WTC11 (cell line): ENCODE measurements at regions not wholly inside any gene's neighbourhood (a gene's known extent, or its start where the extent isn't known, plus 50 kb on each side); places are given as distances from the start of the nearest gene placed in this dataset.

ENCODE experiments used
- ATAC-seq: fragments of 200-7000 bp; cut with Tn5 transposase; 2 replicates; pipeline ENCODE4 v1.10.0; 2021; ENCODE audit warnings: mild to moderate bottlenecking, moderate library complexity
- CTCF ChIA-PET: fragments of 300-600 bp; sonication (Branson Sonifier 250); formaldehyde crosslinking; loops from one replicate; lab custom pipeline; 2021; ENCODE audit warnings: antibody characterized with exemption; lab: Charles Lee
- POLR2A ChIA-PET: fragments of 350-600 bp; sonication (Branson Sonifier 250); formaldehyde crosslinking; loops from one replicate; lab custom pipeline; 2021; ENCODE audit warnings: antibody characterized with exemption; lab: Charles Lee
- DNase-seq: peaks from one replicate; pipeline ENCODE4 v3.0.0; 2021; ENCODE audit warnings: low spot score
- H3K27ac Mint-ChIP-seq: 2 replicates; pipeline ENCODE4 v1.8.0; 2021; ENCODE audit warnings: mixed read lengths
- H3K27me3 Mint-ChIP-seq: 2 replicates; pipeline ENCODE4 v1.8.0; 2021; ENCODE audit warnings: low read depth, mild to moderate bottlenecking, moderate library complexity, mixed read lengths
- H3K36me3 Mint-ChIP-seq: 2 replicates; pipeline ENCODE4 v1.8.0; 2021; ENCODE audit warnings: mixed read lengths
- H3K4me1 Mint-ChIP-seq: 2 replicates; pipeline ENCODE4 v1.8.0; 2022; ENCODE audit warnings: mixed read lengths
- H3K4me3 Mint-ChIP-seq: 2 replicates; pipeline ENCODE4 v1.8.0; 2021; ENCODE audit warnings: mild to moderate bottlenecking, moderate library complexity, mixed read lengths
- H3K9me3 Mint-ChIP-seq: 2 replicates; pipeline ENCODE4 v1.8.0; 2021; ENCODE audit warnings: mixed read lengths
- ATF3 ChIP-seq: sonication (generic); formaldehyde crosslinking; conservative IDR thresholded peaks from 2 replicates; pipeline ENCODE4 v1.8.1; 2022; ENCODE audit warnings: mild to moderate bottlenecking, missing genetic modification reagents
- CBFB ChIP-seq: sonication (generic); formaldehyde crosslinking; IDR thresholded peaks from 2 replicates; pipeline ENCODE4 v1.8.1; 2022; ENCODE audit warnings: mild to moderate bottlenecking, low read depth, missing genetic modification reagents
- CDX4 ChIP-seq: fragments of 250-450 bp; sonication (Bioruptor Pico); IDR thresholded peaks from 2 replicates; pipeline ENCODE4 v1.9.0; 2021; ENCODE audit warnings: moderate library complexity, mild to moderate bottlenecking, inconsistent platforms, borderline replicate concordance
- FOXP1 ChIP-seq: sonication (generic); formaldehyde crosslinking; IDR thresholded peaks from 2 replicates; pipeline ENCODE4 v1.8.0; 2022; ENCODE audit warnings: missing genetic modification reagents, mild to moderate bottlenecking, moderate library complexity, borderline replicate concordance
- GTF2I ChIP-seq: fragments of 250-450 bp; sonication (Bioruptor Pico); conservative IDR thresholded peaks from 2 replicates; pipeline ENCODE4 v1.4.0; 2021; ENCODE audit warnings: mild to moderate bottlenecking
- IRF2 ChIP-seq: sonication (generic); formaldehyde crosslinking; IDR thresholded peaks from 2 replicates; pipeline ENCODE4 v1.8.0; 2022; ENCODE audit warnings: low read depth, missing genetic modification reagents, borderline replicate concordance
- KAT7 ChIP-seq: sonication (generic); formaldehyde crosslinking; IDR thresholded peaks from 2 replicates; pipeline ENCODE4 v1.8.1; 2023; ENCODE audit warnings: missing genetic modification reagents, mild to moderate bottlenecking, borderline replicate concordance
- MXD4 ChIP-seq: fragments of 250-450 bp; sonication (Bioruptor Pico); IDR thresholded peaks from 2 replicates; pipeline ENCODE4 v1.8.0; 2021; ENCODE audit warnings: mild to moderate bottlenecking, moderate library complexity, borderline replicate concordance
- MYBL2 ChIP-seq: sonication (generic); formaldehyde crosslinking; IDR thresholded peaks from 2 replicates; pipeline ENCODE4 v1.8.1; 2023; ENCODE audit warnings: mild to moderate bottlenecking, moderate library complexity, missing genetic modification reagents
- NR2C2 ChIP-seq: sonication (generic); formaldehyde crosslinking; IDR thresholded peaks from 2 replicates; pipeline ENCODE4 v1.8.0; 2022; ENCODE audit warnings: mild to moderate bottlenecking, missing genetic modification reagents
- NR3C1 ChIP-seq: sonication (generic); formaldehyde crosslinking; conservative IDR thresholded peaks from 2 replicates; pipeline ENCODE4 v1.8.1; 2023; ENCODE audit warnings: low read depth, mild to moderate bottlenecking, missing genetic modification reagents
- PRDM15 ChIP-seq: sonication (generic); formaldehyde crosslinking; IDR thresholded peaks from 2 replicates; pipeline ENCODE4 v1.8.0; 2022; ENCODE audit warnings: missing genetic modification reagents
- ZNF317 ChIP-seq: sonication (generic); formaldehyde crosslinking; IDR thresholded peaks from 2 replicates; pipeline ENCODE4 v1.8.1; 2023; ENCODE audit warnings: low read depth, mild to moderate bottlenecking, moderate library complexity, missing genetic modification reagents, borderline replicate concordance
- ZNF423 ChIP-seq: fragments of 250-450 bp; sonication (Bioruptor Pico); IDR thresholded peaks from 2 replicates; pipeline ENCODE4 v2.1.2; 2022; ENCODE audit warnings: mild to moderate bottlenecking, moderate library complexity
- TF ChIP-seq, protein P1 (sequence below): sonication (generic); formaldehyde crosslinking; IDR thresholded peaks from 2 replicates; pipeline ENCODE4 v1.8.1; 2022; ENCODE audit warnings: low read depth, mild to moderate bottlenecking, moderate library complexity, missing genetic modification reagents, borderline replicate concordance
- TF ChIP-seq, protein P2 (sequence below): sonication (generic); formaldehyde crosslinking; IDR thresholded peaks from 2 replicates; pipeline ENCODE4 v1.8.0; 2023; ENCODE audit warnings: missing genetic modification reagents
- TF ChIP-seq, protein P3 (sequence below): sonication (generic); formaldehyde crosslinking; IDR thresholded peaks from 2 replicates; pipeline ENCODE4 v1.8.1; 2022; ENCODE audit warnings: missing genetic modification reagents, borderline replicate concordance

DNA sequence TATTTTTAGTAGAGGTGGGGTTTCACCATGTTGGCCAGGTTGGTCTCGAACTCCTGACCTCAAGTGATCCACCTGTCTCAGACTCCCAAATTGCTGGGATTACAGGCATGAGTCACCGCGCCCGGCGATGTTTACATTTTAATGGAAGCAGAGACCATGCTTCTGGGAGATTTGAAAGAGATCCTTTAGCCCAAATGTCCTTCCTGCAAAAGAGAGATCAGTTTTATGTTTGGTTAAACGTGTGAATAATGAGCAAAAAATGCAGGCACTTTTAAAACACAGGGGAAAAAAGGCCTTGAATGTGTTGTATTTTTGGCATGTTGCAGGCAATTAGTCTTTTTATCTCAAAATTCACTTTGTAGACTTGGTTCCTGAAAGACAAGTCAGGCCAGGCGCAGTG lies 95.8 kb upstream of the ELOVL6 start:
- CTCF ChIA-PET, result no interaction called here
- ATAC-seq, result no peak

DNA sequence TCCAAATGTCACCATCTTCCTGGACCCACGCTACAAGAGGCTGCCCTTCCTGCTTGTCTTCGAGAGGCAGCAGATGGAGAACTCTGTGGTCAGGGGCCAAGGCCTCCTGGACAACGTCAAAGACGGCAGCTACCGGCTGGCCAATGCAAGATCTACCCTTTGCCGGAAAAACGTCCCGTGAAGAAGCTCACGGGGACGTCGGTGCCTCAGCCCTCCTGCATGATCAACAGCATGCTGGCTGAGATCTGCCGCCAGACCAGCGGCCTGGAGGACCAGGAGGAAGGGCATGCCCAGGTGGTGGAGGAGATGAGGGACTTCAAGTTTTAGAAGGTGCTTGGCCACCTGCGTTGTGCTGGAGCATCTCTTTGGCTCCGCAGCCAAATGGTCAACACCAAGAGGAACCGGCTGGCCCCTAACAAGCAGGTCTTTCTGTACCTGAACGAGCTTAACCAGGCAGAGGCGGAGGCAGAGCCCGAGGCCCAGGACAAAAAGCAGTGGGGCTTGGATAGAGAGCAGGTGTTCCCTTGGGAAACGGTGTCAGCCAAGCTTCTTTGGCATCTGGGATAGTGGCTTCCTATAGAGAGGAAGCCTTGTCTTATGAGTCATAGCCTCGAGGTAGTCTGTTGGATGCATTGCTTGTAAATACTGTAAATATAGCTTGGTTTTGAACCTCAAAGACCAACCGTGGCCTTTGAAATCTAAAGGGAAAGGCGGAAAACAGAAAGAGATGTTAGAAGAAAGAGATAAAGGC lies 94.8 kb upstream of the ELOVL6 start:
- Mint-ChIP-seq H3K27ac (no peak overlapping the region), H3K9me3 (peaks cover 15% of the 10 kb centered on the region), H3K36me3 (no peaks in the 10 kb centered on the region), H3K4me3 (no peak overlapping the region), H3K27me3 (no peaks in the 10 kb centered on the region), H3K4me1 (no peaks in the 10 kb centered on the region)
- DNase-seq (no peak), ATAC-seq (no peak)
- TF ChIP-seq NR3C1 (CRISPR knock-in tag) (no peak), ZNF317 (CRISPR knock-in tag) (no peak), IRF2 (CRISPR knock-in tag) (no peak), CBFB (no peak), GTF2I (CRISPR knock-in tag) (no peak), PRDM15 (no peak), ZNF423 (no peak), MXD4 (CRISPR knock-in tag) (no peak)
- TF ChIP-seq, protein P1, sequence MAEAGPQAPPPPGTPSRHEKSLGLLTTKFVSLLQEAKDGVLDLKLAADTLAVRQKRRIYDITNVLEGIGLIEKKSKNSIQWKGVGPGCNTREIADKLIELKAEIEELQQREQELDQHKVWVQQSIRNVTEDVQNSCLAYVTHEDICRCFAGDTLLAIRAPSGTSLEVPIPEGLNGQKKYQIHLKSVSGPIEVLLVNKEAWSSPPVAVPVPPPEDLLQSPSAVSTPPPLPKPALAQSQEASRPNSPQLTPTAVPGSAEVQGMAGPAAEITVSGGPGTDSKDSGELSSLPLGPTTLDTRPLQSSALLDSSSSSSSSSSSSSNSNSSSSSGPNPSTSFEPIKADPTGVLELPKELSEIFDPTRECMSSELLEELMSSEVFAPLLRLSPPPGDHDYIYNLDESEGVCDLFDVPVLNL (CRISPR knock-in tag), result no peak
- ChIA-PET POLR2A (no interaction called here), CTCF (interaction anchor here (1.2 kb wide), 1 partner anchor 191 kb away, joined by 3 read pairs; no protein-coding TSS in a partner anchor)

More for the DNA sequence above, 95.8 kb upstream of the ELOVL6 start:
- H3K9me3 Mint-ChIP-seq, result peaks cover 15% of the 10 kb centered on the region
- H3K4me3 Mint-ChIP-seq, result no peak overlapping the region
- DNase-seq, result no peak
- no peaks in the 10 kb centered on the region for H3K4me1 Mint-ChIP-seq
- no peaks in the 10 kb centered on the region for H3K27me3 Mint-ChIP-seq
- H3K36me3 Mint-ChIP-seq, result no peaks in the 10 kb centered on the region
- H3K27ac Mint-ChIP-seq, result no peak overlapping the region
- no peak for TF ChIP-seq KAT7 (CRISPR knock-in tag)
- TF ChIP-seq ZNF317 (CRISPR knock-in tag), result no peak
- no peak for TF ChIP-seq FOXP1
- TF ChIP-seq, protein P2, sequence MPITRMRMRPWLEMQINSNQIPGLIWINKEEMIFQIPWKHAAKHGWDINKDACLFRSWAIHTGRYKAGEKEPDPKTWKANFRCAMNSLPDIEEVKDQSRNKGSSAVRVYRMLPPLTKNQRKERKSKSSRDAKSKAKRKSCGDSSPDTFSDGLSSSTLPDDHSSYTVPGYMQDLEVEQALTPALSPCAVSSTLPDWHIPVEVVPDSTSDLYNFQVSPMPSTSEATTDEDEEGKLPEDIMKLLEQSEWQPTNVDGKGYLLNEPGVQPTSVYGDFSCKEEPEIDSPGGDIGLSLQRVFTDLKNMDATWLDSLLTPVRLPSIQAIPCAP (CRISPR knock-in tag), result no peak
- TF ChIP-seq NR2C2 (CRISPR knock-in tag), result no peak
- TF ChIP-seq MYBL2, result no peak
- TF ChIP-seq NR3C1 (CRISPR knock-in tag), result no peak
- TF ChIP-seq, protein P3, sequence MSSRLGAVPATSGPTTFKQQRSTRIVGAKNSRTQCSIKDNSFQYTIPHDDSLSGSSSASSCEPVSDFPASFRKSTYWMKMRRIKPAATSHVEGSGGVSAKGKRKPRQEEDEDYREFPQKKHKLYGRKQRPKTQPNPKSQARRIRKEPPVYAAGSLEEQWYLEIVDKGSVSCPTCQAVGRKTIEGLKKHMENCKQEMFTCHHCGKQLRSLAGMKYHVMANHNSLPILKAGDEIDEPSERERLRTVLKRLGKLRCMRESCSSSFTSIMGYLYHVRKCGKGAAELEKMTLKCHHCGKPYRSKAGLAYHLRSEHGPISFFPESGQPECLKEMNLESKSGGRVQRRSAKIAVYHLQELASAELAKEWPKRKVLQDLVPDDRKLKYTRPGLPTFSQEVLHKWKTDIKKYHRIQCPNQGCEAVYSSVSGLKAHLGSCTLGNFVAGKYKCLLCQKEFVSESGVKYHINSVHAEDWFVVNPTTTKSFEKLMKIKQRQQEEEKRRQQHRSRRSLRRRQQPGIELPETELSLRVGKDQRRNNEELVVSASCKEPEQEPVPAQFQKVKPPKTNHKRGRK (CRISPR knock-in tag), result no peak
- no peak for TF ChIP-seq ATF3 (CRISPR knock-in tag)
- TF ChIP-seq CDX4 (CRISPR knock-in tag), result no peak
- POLR2A ChIA-PET, result no interaction called here
